ENCODE measurements at regions not wholly inside any gene's neighbourhood (a gene's known extent, or its start where the extent isn't known, plus 50 kb on each side); places are given as distances from the start of the nearest gene placed in this dataset.

DNA sequence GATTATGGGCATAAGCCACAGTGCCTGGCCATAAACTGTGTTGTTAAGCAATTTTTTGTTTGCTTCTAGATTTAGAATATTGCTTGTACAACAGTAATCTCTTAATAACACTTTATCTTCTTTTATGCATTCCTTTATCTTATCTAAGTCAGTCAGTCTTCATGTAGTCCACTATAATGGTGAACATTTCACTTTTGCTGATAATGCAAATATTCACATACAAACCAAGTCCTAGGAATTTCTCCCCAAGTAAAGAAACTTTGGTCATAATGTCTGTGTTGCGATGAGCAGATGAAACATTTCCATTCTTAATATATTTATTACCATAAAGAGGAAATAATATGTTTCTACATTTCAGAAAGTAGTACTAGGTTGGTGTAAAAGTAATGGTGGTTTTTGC, 765.8 kb upstream of the ARRDC4 start:
- TF ChIP-seq ZNF785 (tag by site-specific recombination; IDR thresholded peaks at IDR 0.05) (no peak), ZBTB8A (tag by site-specific recombination; IDR thresholded peaks at IDR 0.05) (no peak), ZNF350 (tag by site-specific recombination; IDR thresholded peaks at IDR 0.05) (no peak), ZNF175 (tag by site-specific recombination; IDR thresholded peaks at IDR 0.05) (no peak)
- TF ChIP-seq, protein P1, sequence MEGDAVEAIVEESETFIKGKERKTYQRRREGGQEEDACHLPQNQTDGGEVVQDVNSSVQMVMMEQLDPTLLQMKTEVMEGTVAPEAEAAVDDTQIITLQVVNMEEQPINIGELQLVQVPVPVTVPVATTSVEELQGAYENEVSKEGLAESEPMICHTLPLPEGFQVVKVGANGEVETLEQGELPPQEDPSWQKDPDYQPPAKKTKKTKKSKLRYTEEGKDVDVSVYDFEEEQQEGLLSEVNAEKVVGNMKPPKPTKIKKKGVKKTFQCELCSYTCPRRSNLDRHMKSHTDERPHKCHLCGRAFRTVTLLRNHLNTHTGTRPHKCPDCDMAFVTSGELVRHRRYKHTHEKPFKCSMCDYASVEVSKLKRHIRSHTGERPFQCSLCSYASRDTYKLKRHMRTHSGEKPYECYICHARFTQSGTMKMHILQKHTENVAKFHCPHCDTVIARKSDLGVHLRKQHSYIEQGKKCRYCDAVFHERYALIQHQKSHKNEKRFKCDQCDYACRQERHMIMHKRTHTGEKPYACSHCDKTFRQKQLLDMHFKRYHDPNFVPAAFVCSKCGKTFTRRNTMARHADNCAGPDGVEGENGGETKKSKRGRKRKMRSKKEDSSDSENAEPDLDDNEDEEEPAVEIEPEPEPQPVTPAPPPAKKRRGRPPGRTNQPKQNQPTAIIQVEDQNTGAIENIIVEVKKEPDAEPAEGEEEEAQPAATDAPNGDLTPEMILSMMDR (tag by site-specific recombination; IDR thresholded peaks at IDR 0.05): no peak

All from HEK293 (cell line).